Stimulated activated CD4-positive, alpha-beta T cell treated with anti-CD3 and anti-CD28 coated beads, Interleukin-4, amount 100 ng/mL, for 1 hour (primary cell): ENCODE measurements at regions not wholly inside any gene's neighbourhood (a gene's known extent, or its start where the extent isn't known, plus 50 kb on each side); places are given as distances from the start of the nearest gene placed in this dataset.

Source experiments
- DNase-seq: peaks from one replicate; pipeline ENCODE4 v3.0.0-alpha.2; 2020

- no peak for DNase-seq
These were observed 293.2 kb upstream of the HABP2 start for GRCh38 chr10:113259576-113260226.

DNA sequence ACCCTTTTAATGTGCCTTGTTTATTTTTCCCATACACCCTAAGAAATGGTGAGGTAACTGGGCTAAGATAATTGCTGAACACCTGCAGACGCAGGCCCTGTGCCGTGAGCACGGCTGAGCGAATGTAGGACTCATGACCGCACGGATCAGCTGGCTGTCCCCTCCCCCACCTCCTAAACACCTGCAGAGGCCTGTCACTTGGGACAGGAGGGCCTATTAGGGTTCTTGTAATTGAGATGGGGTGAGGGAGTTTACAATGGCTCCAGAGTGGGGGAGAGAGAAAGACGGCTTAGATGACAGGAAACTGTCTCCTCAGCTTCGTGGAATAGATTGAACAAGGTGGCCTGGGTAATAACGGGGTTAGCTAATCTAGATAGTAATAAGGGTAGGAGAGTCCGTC, 291.7 kb upstream of the HABP2 start:
- DNase-seq: no peak

DNA sequence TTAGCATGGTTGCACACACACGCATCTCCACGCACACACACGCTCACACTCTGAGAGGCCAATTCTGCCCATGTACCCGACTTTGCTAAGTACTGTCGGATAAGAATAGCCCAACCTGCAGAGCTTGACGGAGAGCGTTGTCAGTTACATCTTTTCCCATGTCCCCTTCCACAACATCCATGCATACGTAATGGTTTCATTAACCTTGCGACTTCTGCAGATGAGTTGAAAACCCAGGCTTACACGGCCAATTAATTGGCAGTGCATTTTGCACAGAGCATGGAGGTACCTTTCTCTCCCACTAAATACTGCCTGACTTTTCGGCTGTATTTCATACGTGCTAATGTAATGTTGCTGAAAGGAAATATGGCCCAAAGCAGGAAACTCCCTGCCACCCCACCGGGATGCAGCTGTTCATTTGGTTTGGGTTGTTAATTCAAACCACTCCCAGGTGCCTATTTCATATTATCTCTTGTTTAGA, 291.2 kb upstream of the HABP2 start:
- no peak for DNase-seq

DNA sequence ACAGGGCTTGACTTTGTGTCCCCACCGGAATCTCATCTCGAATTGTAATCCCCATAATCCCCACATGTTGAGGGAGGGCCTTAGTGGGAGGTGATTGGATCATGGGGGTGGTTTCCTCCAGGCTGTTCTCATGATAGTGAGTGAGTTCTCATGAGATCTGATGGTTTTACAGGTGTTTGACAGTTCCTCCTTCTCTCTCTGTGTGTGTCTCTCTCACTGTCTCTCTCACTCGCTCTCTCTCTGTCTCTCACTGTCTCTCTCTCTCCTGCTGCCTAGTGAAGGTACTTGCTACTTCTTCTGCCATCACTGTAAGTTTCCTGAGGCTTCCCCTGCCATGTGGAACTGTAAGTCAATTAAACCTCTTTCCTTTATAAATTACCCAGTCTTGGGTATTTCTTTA, 289.8 kb upstream of the HABP2 start:
- no peak for DNase-seq

- DNase-seq: no peak
These were observed 288.3 kb upstream of the HABP2 start for GRCh38 chr10:113264333-113265131.

GRCh38 chr10:113266147-113266546, 286.7 kb upstream of the HABP2 start:
- DNase-seq: no peak

- DNase-seq: no peak
These were observed 285.0 kb upstream of the HABP2 start for GRCh38 chr10:113267619-113268562.

GRCh38 chr10:113269333-113269732, 283.5 kb upstream of the HABP2 start:
- DNase-seq: no peak

GRCh38 chr10:113272511-113272910, 280.3 kb upstream of the HABP2 start:
- DNase-seq: no peak

GRCh38 chr10:113273181-113274163, 279.4 kb upstream of the HABP2 start:
- no peak for DNase-seq

DNA sequence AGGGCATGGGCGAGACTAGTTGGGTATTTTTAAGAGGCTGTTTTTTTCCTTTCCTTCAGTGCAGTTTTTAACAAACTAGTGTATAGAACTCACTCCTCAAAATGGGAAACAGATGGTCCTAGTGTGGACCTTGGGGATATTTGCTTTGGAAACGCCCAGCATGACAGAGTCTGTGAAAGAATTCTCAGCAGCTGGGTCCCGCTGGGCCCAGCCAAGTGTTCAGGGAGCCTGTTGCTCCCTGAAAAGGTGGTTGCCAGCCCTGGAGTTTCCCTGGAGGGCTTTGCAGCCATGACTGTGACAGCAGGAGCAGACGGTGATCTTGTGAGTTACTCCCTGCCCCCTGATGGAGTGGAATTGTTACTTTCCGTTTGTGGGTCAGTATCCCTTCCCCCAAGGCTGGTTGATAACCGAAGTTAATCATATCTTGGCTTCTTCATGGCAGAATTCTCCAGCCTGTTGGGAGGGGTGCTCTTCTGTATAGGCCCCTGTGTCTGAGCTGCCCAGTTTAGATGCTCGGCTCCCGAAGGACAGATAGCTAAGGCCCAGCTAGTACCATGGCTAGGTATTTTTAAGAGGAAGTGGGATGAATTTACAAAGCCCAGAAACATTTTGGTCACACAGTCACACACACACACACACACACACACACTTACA, 278.6 kb upstream of the HABP2 start:
- no peak for DNase-seq

DNA sequence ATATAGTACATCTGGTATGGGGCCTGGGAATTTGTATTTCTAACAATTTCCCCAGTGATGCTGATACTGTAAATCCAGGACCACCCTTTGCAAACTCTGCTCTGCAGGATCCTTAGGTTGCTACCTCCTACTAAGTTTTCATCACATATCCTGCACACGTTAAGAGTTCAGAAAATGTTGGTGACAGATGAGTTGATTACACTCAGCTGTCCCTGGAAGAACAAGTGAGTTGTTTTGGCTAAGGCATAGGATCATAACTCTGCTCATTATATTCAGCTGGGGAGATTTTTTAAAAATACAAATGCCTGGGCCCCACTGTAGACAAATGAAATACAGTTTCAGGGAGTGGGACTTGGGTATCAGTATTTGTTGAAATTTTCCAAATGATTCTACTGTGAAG, 274.6 kb upstream of the HABP2 start:
- DNase-seq: no peak

DNA sequence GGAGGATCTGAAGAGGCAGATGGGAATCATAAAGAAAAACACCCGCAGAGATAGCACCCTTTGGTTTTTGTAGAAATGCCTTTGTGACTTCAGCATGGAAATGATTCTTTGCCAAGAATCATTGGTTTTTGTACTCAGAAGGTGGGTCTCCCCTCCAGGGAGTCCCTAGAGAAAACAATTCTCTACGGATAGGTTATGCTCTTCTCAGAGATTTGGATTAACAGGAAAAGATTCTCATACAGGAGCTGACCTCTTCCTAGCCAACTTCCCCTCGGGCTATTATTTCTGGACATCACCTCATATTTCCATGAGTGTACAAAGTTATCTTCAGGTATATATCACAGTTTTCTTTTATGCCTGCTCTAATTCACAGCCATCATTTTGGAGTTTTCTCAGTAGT, 274.2 kb upstream of the HABP2 start:
- DNase-seq: no peak

DNA sequence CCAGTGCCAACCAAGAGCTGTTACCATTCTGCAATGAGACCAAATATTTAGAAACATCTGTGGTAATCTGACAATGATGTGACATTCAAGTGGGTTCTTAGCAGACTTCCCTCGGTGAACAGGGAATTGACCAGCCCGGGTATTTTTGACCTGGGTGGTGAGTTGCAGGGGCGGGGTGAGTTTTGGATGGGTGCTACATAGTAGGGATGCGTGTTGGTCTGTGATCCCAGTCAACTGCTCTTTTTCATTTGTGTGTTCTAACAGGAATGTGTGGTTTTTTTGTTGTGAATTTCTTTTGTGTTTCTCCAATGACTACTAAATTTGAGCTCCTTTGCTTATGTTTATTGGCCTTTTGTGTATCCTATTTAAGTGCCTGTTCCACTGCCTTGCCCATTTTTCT, 273.6 kb upstream of the HABP2 start:
- no peak for DNase-seq

- DNase-seq: no peak
These were observed 270.3 kb upstream of the HABP2 start for GRCh38 chr10:113282564-113282963.

DNA sequence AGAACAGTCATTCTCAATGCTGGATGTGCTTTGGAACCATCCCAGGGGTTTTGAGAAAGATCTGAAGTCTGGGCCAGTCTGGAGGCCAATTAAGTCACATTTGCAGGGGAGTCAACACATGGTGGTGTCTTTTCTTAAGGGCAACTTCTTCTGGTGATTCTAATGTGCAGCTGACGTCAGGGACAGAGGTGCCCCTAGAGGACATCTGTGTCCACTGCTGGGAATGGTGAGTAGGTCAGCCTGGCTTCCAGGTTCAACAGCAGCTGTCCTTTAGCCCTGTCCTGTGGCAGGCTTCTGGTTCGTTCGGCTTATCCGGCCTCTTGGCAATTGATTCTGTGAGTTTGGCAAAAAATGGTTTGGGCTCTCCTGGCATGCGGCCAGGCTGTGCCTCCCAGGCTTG, 269.7 kb upstream of the HABP2 start:
- DNase-seq: no peak

- no peak for DNase-seq
These were observed 268.2 kb upstream of the HABP2 start for GRCh38 chr10:113284635-113285034.

- no peak for DNase-seq
These were observed 267.5 kb upstream of the HABP2 start for GRCh38 chr10:113285305-113285704.

- no peak for DNase-seq
These were observed 265.3 kb upstream of the HABP2 start for GRCh38 chr10:113287592-113287991.

DNA sequence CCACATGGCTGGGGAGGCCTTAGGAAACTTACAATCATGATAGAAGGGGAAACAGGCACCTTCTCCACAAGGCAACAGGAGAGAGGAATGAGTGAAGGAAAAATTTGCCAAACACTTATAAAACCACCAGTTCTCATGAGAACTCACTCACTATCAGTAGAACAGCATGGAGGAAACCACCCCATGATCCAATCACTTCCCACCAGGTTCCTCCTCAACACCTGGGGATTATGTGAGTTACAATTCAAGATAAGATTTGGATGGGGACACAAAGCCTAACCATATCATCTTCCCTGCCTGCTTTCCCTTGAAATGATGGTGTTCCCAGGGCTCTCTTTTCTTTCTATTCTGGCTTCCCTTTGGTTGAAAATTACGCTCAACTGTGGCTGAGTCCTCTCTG, 262.7 kb upstream of the HABP2 start:
- no peak for DNase-seq

GRCh38 chr10:113291413-113291812, 261.4 kb upstream of the HABP2 start:
- no peak for DNase-seq

GRCh38 chr10:113292086-113292485, 260.8 kb upstream of the HABP2 start:
- no peak for DNase-seq
